GDM1 (cell line): ENCODE measurements at regions not wholly inside any gene's neighbourhood (a gene's known extent, or its start where the extent isn't known, plus 50 kb on each side); places are given as distances from the start of the nearest gene placed in this dataset.
"Not testable (repeated sequence)": the region's sequence is repeated elsewhere in the genome, so short reads cannot be mapped to it uniquely, and the experiment has no call there.

Experiments
- DNase-seq: peaks from one replicate; lab custom pipeline; 2025; lab: John Stamatoyannopoulos, UW

DNA sequence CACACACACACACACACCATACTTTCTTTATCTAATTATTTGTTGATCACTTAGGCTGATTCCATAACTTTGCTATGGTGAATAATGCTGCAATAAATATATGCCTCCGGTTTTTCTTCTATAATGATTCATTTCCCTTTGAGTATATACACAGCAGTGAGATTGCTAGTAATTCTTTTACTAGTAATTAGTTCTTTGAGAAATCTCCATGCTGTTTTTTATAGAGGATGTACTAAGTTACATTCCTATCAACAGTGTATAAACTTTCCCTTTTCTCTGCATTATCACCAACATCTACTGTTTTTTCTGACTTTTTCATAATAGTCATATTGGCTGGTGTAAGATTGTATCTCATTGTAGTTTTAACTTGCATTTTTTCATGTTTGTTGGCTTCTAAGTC is 1405.1 kb downstream of the PCDH9 start:
- no peak for DNase-seq

DNA sequence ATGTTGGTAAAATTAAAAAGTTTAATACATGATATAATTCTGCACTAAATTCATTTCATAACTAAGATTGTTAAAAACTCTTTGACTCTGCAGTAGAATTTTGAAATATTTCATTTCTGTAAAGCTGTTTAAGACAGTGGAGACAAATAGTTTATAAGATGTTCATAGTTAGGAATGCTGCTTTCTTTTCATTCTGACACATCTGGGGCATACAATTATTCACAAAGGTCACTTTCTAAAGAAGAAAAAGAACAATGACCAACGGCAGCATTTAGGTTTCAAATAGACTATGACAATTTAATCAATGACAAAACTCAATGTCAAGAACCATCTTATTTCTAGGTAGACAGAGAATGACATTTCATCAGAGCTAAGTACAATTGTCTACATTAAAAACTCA is 1422.1 kb downstream of the PCDH9 start:
- no peak for DNase-seq

DNA sequence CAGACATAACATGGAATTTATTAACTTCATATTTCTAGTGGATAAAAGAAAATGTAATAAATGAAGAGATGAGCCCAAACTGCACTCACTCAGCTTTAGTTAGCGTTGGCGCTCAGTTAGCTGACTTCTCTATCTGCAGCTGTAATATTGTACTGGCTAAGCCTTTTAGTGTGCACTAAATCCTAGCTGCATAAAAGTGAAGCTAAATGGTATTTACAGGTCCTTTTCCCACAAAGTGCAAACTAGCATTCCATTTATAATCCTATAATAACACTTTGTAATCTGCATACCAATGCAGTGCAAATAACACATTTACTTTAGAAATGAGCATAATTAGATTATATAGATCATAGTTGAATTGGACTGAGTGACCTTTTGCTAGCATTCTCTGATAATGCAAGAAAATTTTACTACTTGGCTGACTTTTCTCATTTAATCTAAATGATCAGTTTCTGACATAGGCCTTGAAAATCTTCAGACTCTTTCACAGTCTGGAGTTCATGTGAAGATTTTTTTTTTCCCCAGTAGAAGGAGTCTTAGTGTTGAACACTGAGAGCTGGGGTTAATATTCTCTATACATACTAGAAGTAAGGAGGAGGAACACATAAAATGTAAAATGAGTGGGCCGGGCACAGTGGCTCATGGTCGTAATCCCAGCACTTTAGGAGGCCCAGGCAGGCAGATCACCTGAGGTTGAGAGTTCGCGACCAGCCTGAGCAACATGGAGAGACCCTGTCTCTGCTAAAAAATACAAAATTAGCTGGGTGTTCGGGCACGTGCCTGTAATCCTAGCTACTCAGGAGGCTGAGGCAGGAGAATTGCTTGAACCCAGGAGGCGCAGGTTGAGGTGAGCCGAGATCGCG is 1426.4 kb downstream of the PCDH9 start:
- DNase-seq = no peak

DNA sequence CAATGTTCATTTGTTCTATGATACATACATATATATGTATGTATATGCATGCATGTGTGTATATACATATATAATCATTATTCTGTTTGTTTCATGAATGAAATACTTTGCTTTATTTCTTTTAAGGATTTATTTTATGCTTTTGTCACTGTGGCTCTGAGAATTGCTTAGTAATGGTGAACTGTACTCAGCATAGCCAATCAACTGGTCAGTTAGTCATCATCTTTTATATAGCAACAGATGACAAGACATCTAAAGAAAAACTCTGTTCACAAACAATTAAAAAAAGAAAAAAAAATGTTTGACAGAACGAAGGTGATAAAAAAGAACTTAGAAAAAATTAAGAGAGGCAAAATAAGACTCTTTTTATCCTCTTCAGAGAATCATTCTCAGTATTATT is 1440.3 kb downstream of the PCDH9 start:
- no peak for DNase-seq

DNA sequence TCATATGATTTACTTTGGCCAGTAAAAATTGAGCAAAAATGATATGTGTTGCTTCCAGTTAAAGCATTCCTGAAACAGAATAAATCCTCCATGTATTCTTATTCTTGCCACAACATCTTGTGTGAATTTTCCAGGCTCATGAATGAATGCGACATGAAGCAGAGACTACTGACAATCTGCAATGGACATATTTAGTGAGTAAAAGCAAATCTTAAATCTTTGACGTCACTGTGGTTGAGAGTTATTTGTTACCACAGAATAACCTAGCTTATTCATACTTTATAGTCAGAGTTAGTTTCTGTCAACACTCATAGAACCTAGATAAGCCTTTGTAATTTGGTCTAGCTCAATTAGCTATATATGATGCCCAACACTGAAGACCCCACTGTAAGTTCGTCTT is 1443.1 kb downstream of the PCDH9 start:
- no peak for DNase-seq

DNA sequence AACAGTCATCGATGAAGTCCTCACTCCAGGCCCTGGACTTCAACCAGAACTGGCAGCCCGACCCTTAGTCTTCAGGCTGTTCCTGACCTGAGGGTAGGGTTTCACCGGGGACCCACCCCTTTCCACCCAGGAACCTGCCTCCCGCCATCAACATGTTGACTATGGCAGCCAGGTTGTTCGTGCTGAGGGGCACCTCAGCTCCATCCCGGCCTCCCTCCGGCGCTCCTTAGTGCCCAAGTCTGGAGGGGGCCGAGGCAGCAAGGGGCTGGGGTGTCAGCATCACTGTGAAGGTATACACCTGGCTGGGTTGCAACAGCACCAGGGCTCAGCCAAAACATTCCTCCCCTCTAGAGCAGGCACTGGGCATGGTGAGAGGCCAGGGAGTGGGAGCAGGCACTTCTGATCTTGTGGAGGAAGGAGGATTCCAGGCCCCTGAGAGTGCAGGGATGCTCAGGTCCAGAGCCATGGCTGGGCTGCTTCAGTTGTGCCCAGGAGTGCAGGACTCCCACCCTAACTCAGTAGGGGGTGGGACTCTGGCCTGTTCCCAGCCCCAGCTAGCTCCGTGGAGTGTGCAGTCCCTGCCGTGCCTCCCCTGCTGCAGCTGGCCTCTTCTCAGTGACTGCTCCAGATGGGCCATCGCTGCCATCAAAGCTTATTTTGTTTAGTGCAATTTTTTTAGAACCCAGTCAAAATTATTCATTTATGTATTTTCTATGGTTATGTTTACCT is 1445.9 kb downstream of the PCDH9 start:
- DNase-seq = no peak

DNA sequence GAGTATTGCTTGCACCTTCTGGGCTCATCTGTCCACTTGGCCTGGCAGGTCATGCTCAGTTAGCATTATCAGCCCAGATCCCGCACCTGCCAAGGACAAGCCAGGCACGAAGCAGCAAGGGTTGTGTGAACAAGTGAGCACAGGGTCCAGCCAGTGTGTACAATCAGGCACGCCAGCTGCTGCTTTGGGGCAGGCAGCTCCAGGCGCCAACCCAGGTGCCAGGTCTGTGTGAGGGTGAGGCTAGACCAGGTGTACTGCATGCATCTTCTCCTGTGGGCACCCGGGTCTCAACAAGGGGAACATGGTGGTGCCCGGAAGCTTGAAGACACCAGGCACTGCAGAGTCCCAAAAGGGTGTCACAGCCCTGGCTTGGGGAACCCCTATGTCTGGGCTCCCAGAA is 1446.8 kb downstream of the PCDH9 start:
- no peak for DNase-seq

DNA sequence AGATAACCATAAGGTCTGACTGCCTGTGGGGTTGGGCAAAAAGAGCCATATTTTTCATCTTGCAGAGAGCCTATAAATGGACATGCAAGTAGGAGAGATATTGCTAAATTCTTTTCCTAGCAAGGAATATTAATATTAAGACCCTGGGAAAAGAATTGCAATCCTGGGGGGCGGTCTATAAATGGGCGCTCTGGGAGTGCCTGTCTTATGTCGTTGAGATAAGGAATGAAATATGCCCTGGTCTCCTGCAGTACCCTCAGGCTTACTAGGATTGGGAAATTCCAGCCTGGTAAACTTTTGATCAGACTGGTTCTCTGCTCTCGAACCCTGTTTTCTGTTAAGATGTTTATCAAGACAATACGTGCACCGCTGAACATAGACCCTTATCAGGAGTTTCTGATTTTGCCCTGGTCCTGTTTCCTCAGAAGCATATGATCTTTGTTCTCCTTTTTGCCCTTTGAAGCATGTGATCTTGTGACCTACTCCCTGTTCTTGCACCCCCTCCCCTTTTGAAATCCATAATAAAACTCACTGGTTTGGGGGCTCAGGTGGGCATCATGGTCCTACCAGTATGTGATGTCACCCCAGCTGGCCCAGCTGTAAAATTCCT is 1458.3 kb downstream of the PCDH9 start:
- DNase-seq = not testable (repeated sequence)

DNA sequence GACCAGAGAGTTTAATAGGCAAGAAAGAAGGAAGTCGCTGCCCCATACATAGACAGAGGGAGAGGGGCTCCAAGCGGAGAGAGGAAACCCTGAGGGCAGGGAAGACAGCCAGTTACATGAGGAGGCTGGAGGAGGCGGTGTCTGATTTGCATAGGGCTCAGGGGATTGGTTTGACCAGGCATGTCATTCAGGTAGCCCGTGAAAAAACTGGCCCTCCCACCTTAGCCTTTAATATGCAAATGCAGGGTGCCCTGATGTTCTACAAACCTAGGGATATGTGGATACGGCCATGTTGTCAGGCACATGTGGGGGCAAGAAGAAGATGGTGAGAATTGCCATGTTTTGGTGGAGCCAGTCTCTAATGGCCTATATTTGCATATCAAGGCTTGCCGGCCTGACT is 1461.6 kb downstream of the PCDH9 start:
- DNase-seq = no peak

DNA sequence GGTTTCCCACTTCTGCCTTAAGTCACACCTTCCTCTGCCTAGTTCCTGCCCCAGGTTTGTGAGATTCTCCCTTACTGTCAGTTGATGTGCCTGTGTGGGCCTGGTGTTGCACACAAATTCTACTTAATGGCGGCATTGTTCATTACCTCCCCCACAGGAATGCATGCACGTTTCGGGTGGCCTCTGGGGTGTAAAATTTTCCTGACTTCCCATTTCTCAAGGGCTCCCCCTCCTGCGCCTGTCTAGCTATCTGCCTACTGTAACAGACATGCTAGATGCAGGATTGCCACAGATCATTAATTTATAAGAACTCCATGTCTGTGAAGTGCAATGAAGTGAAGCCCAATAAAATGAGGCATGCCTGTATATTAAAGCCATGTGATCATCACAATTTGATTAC is 1466.3 kb downstream of the PCDH9 start:
- no peak for DNase-seq

DNA sequence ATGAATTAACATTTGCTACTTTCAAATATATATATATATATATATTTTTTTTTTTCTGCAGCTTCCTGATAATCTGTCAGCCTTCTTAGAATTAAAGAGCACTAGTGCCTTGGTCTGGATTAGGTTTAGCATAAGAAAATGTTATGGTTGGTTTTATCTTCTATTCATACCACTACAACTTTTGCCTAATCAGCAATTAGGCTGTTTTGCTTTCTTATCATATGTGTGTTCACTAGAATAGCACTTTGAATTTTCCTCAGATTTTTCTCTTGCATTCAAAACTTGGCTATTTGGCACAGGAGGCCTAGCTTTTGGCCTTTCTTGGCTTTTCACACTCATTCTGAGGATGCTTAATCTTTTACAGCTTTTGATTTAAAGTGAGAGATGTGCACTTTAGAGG is 1468.1 kb downstream of the PCDH9 start:
- no peak for DNase-seq

DNA sequence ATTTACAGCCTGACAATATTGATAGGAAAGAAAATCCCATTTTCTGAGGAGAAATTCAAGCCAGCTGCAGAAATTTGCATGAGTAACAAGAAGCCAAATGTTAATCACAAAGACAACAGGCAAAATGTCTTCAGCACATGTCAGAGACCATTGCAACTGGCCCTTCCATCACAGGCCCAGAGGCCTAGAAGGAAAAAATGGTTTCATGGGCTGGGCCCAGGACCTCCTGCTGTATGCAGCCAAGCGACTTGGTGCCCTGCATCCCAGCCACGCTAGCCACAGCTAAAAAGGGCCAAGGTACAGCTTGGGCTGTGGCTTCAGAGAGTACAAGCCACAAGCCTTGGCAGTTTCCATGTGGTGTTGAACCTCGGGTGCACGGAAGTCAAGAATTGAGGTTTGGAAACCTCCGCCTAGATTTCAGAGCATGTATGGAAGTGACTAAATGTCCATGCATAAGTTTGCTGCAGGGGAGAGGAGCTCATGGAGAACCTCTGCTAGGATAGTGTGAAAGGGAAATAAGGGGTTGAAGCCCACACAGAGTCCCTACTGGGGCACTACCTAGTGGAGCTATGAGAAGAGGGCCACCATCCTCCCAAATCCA is 1474.0 kb downstream of the PCDH9 start:
- DNase-seq = no peak

DNA sequence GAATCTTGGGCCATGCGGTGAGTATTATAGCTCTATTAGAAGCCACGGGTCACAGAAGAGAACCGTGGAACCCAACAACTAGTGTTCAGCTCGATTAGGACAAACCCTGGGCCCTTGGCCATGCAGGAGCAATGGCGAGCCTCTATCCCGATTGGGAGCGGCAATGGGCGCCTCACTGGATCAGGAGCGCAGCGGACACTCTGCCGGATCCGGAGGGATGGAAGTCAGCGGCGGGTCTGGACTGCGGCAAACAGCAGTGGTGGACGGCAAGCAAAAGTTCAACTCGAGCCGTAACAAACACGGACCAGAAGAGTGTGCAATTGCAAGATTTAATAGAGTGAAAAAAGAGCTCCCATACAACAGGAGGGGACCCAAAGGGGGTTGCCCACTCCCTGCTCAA is 1481.9 kb downstream of the PCDH9 start:
- DNase-seq = no peak

DNA sequence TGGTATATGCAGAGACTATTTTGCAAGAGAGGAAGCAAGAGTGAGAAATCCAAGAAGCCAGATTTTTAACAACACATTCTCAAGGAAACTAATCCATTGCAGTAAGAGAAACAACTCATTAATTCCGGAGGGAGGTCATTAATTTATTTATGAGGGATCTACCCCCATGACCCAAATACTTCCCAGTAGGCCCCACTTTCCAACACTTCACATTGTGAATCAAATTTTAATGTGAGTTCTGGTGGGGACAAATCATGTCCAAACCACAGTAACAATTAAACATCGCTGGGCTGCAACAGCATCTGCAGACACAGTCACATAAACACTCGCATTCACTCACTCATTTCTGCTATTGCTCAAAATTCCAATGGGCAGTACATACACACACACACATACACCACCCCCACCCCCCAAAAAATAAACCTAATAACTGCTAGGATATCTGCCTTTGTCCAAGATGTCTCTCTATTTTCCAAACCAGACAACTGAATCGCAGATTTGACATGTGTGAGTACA is 1483.7 kb downstream of the PCDH9 start:
- DNase-seq = no peak

DNA sequence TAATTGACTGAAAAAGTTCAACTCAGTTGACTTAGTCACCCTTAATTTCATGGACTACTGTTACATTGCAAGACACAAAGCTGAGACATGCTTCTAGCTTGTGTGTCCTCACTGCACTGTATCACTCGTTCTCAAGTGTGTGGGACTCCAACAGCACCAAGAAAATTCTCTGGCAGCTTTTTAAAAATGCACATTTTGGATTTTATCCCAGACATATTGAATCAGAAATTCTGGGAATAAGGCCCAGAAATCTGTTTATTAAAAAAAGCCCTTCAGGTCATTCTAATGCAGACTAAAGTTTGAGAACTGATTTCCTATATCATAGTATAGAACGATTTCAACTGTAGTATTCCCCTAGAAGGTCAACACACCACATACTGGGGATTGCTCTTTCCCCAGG is 1485.3 kb downstream of the PCDH9 start:
- no peak for DNase-seq

DNA sequence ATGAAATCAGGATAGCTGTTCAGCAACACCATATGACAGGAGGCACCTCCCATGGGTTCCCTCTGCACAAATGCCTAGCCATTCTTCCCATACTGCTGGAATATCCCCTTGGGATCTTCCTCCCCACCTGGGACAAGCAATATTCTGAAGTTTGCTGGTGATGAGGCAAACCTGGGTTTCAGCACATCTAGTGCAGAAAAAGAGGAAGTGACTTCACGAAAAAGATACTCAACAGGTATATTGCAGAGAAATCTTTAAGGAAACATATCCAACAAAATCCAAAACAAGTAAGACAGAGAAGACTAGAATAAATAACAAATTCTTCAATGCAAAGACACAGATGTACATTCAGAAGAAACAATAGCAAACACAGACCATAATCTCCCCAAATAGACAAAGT is 1497.0 kb downstream of the PCDH9 start:
- DNase-seq = no peak

DNA sequence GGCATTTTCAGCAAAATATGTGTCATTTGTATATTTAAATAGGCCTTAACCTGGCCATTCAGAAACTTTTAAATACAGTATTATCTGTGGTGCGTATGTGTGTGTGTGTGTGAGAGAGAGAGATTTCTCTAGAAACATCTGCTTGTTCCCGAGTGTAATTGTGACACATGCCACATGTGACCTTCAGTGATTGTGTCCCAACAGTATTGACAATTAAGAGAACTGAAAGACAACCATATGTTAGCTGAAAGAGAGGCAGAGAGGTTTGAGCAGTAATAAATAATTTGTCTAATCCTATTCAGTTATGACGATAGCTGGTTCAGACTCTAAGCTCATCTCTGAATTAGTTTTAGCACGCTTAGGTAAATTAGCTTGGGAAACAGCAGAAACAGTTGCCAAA is 1503.1 kb downstream of the PCDH9 start:
- no peak for DNase-seq

DNA sequence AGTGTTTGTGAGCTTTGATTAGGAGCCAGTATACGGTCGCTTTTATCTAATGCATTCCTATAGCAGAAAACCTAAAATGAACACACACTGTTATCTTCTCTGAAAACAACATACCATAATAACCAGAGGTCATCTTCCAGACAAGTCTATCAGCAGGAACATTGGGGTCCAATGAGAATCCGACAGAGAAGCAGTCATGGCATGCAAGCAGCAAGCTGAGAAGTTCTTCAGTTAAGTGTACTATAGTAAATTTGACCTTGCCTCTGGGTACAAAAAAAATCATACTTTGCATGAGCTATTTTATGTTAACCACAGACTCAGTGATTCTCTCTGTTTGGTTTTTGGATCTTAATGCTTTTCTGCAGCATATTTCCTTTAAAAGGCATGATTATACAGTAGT is 1505.1 kb downstream of the PCDH9 start:
- no peak for DNase-seq

DNA sequence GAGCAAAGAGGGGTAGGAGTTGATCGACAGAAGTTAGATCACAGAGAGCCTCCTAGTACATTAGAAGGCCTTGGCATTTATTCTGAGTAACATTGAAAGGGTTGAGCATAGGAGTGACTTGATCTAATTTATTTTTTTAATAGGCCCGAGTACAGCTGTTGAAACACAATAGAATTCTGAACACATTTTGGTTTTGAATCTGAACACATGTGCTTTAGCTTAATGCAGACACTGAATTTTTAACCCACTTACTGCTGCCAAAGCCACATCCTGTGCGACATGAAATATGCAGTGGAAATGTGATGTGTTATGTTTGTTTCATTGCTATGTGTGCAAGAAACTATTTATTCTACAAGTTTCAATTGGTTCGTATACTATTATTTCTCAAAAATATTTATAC is 1505.9 kb downstream of the PCDH9 start:
- no peak for DNase-seq

DNA sequence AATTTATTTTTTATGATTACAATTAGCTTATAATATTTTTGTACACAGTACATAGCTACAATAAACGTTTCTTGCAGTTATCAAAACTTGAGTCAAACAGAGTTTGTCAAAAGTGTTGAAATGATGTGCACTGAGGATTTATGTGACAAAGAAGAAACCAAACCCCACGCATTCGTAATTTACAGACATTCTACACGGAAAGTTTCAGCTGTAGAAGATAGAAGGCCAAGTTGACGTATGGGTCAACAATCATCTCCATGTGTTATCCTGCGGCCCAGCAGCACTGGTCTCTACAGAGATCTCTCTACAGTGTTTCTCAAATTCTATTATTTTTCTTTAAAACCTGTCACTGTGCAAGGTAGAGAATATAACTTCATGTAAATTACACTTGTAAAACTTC is 1507.6 kb downstream of the PCDH9 start:
- DNase-seq = no peak

DNA sequence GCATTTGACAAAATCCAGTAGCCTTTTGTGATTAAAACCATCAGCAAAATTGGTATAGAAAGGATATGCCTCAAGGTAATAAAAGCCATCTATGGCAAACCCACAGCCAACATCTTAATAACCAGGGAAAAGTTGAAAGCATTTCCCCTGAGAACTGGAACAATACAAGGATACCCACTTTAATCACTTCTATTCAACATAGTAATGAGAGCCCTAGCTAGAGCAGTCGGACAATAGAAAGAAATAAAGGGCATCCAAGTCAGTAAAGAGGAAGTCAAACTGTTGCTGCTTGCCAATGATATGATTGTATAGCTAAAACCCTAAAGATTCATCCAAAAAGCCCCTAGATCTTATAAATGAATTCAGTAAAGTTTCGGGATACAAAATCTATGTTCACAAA is 1510.3 kb downstream of the PCDH9 start:
- no peak for DNase-seq

DNA sequence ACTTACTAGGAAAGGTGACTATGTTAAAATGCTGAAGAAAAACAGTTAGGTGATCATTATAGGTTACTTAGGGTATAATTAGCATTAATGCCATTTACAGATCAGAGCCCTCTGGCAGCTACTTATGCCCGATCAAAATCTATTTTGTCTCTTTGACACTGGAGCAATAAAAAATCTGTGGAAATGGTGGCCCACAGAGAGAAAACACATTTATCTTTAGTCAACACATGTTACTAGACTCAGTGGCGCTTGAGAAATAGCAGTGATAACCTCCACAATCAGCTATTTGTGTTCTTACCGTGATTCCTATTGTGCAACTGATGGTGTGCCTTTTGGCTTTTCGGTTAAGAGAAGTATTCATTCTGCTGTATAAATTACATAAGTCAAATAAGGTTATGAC is 1519.6 kb downstream of the PCDH9 start:
- no peak for DNase-seq

DNA sequence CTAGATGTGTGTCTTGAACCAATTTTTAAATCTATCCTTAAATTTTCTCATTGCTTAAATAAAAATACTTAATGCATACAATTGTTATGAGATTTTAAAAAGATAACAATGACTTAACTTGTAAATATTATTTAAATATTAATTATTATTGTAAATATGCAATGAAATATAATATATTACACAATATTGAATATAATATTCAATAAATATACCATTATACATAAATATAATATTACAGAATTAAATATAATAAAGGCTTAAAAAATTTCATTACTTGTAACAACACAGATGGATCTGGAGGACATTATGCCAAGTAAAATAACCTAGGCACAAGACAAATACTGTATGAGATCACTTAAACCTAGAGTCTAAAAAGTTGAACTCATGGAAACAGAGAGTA is 1532.3 kb downstream of the PCDH9 start:
- no peak for DNase-seq
